D721Med (cell line): ENCODE measurements at regions not wholly inside any gene's neighbourhood (a gene's known extent, or its start where the extent isn't known, plus 50 kb on each side); places are given as distances from the start of the nearest gene placed in this dataset.

Experiments used
- DNase-seq: peaks from one replicate; pipeline ENCODE4 v3.0.0; 2011; ENCODE audit warnings: low spot score; ENCODE audit not compliant: insufficient read length
- FAIRE-seq: peaks from 2 replicates; lab custom pipeline; 2011; peaks lifted over from hg19 to GRCh38; lab: Jason Lieb, UNC
- TF ChIP-seq, protein P1 (sequence below): IDR thresholded peaks from 2 replicates; pipeline ENCODE4 v1.5.1; 2012; ENCODE audit warnings: mild to moderate bottlenecking, control low read depth; ENCODE audit not compliant: insufficient read depth; ENCODE audit errors: missing control alignments

DNA sequence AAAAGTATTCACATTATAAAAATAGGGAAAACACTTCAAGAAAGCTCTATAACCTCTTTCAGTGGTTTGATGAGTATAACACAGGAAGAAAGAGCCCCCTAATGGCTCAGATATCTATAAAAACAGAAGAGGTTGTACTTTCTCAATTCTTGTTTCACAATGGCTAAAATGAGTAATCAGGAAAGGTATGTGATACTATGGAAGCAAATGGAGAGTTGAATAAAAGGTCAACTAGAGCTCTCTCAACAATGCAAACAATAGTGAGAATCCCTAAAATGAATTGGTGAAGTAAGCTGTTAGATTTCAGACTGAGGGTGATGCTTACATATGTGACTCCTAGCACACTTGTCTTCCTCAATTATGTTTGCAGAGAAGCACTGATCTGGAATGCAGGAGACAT is 584.6 kb upstream of the CDH18 start:
- TF ChIP-seq, protein P1, sequence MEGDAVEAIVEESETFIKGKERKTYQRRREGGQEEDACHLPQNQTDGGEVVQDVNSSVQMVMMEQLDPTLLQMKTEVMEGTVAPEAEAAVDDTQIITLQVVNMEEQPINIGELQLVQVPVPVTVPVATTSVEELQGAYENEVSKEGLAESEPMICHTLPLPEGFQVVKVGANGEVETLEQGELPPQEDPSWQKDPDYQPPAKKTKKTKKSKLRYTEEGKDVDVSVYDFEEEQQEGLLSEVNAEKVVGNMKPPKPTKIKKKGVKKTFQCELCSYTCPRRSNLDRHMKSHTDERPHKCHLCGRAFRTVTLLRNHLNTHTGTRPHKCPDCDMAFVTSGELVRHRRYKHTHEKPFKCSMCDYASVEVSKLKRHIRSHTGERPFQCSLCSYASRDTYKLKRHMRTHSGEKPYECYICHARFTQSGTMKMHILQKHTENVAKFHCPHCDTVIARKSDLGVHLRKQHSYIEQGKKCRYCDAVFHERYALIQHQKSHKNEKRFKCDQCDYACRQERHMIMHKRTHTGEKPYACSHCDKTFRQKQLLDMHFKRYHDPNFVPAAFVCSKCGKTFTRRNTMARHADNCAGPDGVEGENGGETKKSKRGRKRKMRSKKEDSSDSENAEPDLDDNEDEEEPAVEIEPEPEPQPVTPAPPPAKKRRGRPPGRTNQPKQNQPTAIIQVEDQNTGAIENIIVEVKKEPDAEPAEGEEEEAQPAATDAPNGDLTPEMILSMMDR, result peak; percentile 30
- FAIRE-seq (peak; percentile 67), DNase-seq (no peak)

DNA sequence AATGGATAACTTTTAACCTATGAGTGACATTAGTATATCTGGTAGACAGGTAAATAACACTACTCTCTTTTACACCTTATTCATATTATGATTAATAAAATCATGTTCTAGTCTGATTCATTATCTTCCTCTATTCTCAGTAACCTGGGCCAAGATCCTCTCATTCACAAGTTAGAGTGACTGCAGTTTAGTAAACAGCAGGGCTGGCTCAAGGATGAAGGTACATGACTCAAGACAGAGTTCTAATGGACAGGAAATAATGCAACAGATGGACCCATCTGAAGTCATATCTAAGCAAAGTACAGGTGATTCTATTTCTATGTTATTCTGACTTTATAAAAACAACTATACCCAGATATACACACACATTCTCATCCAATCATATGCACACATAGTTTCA is 582.5 kb upstream of the CDH18 start:
- DNase-seq (no peak), FAIRE-seq (no peak)
- TF ChIP-seq, protein P1, result no peak

DNA sequence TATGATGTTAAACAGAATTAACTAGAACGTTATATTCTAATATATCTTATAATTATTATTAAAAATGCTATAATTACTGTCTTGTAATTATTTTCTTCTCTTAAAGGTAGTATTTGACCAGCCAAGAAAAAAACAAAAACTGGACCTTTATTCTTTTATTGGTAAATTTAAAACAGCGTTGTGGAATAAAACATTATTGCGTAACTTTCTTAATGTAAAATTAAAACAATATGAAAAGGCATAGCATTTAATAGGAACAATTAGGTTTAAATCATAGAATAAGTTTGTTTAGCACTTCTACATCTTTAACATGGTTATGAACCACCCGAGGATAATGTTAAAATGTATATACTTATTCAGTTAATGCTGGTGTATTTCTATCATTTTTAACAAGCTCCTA is 574.5 kb upstream of the CDH18 start:
- TF ChIP-seq, protein P1, result no peak
- no peak for FAIRE-seq

DNA sequence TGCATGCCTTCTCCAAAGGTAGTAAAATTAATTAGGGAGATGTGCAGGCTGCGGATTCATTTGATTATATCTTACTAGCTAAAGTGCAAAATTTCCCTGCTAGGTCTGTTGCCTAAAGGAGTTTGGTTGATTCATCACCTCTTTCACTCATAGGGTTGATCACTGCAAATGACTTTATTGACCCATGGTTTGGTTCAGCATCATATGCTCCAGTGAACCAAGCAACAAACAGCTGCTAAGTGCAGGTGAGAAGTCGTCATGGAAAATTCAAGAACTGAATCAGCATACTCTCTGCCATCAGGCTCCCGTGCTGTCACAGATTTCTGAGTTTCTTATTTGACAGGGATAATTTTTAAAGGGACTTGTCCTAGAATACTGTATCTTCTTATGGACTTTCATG is 571.8 kb upstream of the CDH18 start:
- FAIRE-seq (no peak), DNase-seq (no peak)
- TF ChIP-seq, protein P1, result no peak

More for the DNA sequence above, 574.5 kb upstream of the CDH18 start:
- DNase-seq, result no peak

DNA sequence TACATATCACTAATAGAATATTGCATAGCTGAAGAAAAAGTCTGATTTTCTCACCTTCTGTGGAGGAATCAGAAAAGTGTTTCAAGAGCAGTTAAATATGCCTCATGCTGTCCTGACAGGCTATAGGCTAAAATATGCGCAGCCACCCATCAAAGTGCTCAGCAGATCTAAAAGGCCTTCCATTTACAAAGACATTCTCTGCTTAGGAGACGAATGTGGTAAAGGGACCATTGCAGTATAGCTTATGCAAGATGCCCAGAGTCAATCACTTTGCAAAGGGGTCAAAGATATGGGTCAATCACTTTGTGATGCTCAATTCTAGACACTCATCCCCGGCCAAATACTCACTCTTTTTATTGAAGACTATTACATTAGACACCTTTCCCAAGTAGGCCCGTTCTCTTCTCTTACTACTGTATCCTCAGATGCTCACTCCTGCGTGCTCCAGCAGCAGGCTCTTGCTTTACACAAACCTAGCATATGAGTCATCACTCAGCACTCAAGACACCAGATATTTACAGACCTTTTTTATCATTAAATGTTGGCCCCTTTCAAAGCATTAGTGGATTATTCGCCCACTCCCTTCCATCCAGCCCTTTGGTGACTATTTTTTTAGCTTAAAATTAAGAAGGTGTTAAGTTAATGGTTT is 568.2 kb upstream of the CDH18 start:
- FAIRE-seq (no peak), DNase-seq (no peak)
- TF ChIP-seq, protein P1, result no peak

GRCh38 chr5:20555034-20555433 is 567.0 kb upstream of the CDH18 start:
- FAIRE-seq (no peak), DNase-seq (no peak)
- TF ChIP-seq, protein P1, result no peak

GRCh38 chr5:20554001-20554400 is 566.0 kb upstream of the CDH18 start:
- no peak for FAIRE-seq
- TF ChIP-seq, protein P1, result no peak

More at GRCh38 chr5:20554001-20554400, 566.0 kb upstream of the CDH18 start:
- no peak for DNase-seq
